A549 (cell line): ENCODE measurements at regions not wholly inside any gene's neighbourhood (a gene's known extent, or its start where the extent isn't known, plus 50 kb on each side); places are given as distances from the start of the nearest gene placed in this dataset.

Source experiments
- CHD2 ChIP-seq: fragments of 150-350 bp; IDR thresholded peaks from 2 replicates; pipeline ENCODE4 v1.6.1; 2014; ENCODE audit warnings: low read length; ENCODE audit not compliant: partially characterized antibody
- CTCF ChIP-seq: fragments of >200 bp; sonication (Bioruptor Twin); formaldehyde crosslinking; IDR thresholded peaks from 3 replicates; pipeline ENCODE4 v1.5.1; 2016
- EHMT2 ChIP-seq: fragments of 200-600 bp; sonication (generic); IDR thresholded peaks from 2 replicates; pipeline ENCODE4 v1.6.1; 2016; ENCODE audit warnings: antibody characterized with exemption, low read depth, mild to moderate bottlenecking, moderate library complexity
- ESRRA ChIP-seq: fragments of 150-350 bp; IDR thresholded peaks from 2 replicates; pipeline ENCODE4 v1.6.1; 2014; ENCODE audit warnings: mild to moderate bottlenecking, low read length, borderline replicate concordance
- GATA3 ChIP-seq: IDR thresholded peaks from 2 replicates; pipeline ENCODE4 v1.6.1; 2012; ENCODE audit warnings: borderline replicate concordance
- KDM5A ChIP-seq: fragments of 200-600 bp; sonication (generic); IDR thresholded peaks from 2 replicates; pipeline ENCODE4 v1.6.1; 2016; ENCODE audit warnings: antibody characterized with exemption, mild to moderate bottlenecking
- MAX ChIP-seq: IDR thresholded peaks from 2 replicates; pipeline ENCODE4 v1.6.1; 2012
- MAZ ChIP-seq: fragments of 150-350 bp; IDR thresholded peaks from 2 replicates; pipeline ENCODE4 v1.6.1; 2014; ENCODE audit warnings: antibody characterized with exemption, low read depth, low read length, borderline replicate concordance
- RAD21 ChIP-seq, 2 experiments: fragments of >200 bp in 1 of 2; sonication (Bioruptor Twin) in 1 of 2; formaldehyde crosslinking in 1 of 2; IDR thresholded peaks in 1 of 2; conservative IDR thresholded peaks in 1 of 2; 2 replicates in 1 of 2; 3 replicates in 1 of 2; pipeline ENCODE4 v1.6.1; 2012 to 2018; ENCODE audit warnings: inconsistent platforms in 1 of 2
- RCOR1 ChIP-seq: fragments of 150-350 bp; IDR thresholded peaks from 2 replicates; pipeline ENCODE4 v1.6.1; 2014; ENCODE audit warnings: antibody characterized with exemption, low read length, low read depth
- SMC3 ChIP-seq: fragments of >200 bp; sonication (Bioruptor Twin); formaldehyde crosslinking; IDR thresholded peaks from 3 replicates; pipeline ENCODE4 v1.6.1; 2018; ENCODE audit warnings: inconsistent platforms
- SREBF2 ChIP-seq: fragments of 450-650 bp; IDR thresholded peaks from 2 replicates; pipeline ENCODE4 v1.6.1; 2014; ENCODE audit warnings: mild to moderate bottlenecking, moderate library complexity

- TF ChIP-seq CTCF: no peak
- TF ChIP-seq KDM5A: no peak
- no peak for TF ChIP-seq ESRRA
- TF ChIP-seq RCOR1: no peak
- no peak for TF ChIP-seq SMC3
- no peak for TF ChIP-seq RAD21 (conservative IDR thresholded peaks at IDR 0.05 in 1 of 2, IDR thresholded peaks at IDR 0.05 in 1 of 2)
- TF ChIP-seq MAX: no peak
- no peak for TF ChIP-seq SREBF2
- TF ChIP-seq CHD2: no peak
- TF ChIP-seq GATA3: no peak
- no peak for TF ChIP-seq MAZ
- TF ChIP-seq EHMT2: no peak
Measured at GRCh38 chr9:73230251-73230650, 78.6 kb downstream of the ANXA1 start.
